AG20443 (cell line): ENCODE measurements at regions not wholly inside any gene's neighbourhood (a gene's known extent, or its start where the extent isn't known, plus 50 kb on each side); places are given as distances from the start of the nearest gene placed in this dataset.
A peak's percentile ranks its signal among the peaks of the same experiment; 100 is the strongest.

Source experiments
- DNase-seq: peaks from one replicate; pipeline ENCODE4 v3.0.0; 2012; ENCODE audit warnings: low spot score, mixed read lengths

DNA sequence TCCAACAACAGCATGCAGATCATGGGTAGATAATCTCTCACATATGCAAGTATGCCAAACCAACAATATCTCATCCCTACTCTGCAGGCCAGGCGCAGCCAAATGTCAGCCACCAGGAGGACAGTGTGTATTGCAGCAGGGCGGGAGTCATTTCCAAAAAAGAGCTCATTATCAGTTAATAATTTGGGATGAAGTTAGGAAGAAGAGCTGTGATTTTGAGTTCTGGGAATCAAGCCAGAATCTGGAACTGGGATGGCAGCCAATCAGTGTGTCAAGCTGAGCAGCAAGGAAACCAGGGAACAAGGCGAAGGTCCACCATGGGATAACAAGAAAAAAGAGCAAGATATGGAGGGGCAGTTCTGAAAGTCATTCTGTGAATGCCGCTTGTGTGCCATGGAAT lies 88.2 kb upstream of the CAMK2D start:
- peak; percentile 16 for DNase-seq

DNA sequence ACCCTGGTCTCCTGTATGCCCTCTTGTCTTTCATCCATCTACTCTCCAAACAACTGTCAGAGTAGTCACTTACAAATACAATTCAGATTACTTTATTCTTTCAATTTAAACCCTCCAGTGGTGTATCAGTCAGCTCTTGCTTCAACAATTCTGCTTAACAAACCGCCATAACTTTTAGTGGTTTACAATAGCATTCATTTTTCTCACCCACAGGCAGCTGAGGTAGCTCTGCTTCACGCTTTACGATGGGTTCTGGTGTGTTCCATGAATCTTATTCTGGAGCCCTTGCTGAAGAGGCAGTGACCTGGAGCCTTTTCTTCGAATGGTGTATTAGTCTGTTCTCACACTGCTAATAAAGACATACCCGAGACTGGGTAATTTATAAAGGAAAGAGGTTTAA lies 86.2 kb upstream of the CAMK2D start:
- DNase-seq: no peak

- DNase-seq: no peak
Measured at GRCh38 chr4:113846433-113846832, 84.9 kb upstream of the CAMK2D start.

- DNase-seq: no peak
Measured at GRCh38 chr4:113845138-113845537, 83.6 kb upstream of the CAMK2D start.

DNA sequence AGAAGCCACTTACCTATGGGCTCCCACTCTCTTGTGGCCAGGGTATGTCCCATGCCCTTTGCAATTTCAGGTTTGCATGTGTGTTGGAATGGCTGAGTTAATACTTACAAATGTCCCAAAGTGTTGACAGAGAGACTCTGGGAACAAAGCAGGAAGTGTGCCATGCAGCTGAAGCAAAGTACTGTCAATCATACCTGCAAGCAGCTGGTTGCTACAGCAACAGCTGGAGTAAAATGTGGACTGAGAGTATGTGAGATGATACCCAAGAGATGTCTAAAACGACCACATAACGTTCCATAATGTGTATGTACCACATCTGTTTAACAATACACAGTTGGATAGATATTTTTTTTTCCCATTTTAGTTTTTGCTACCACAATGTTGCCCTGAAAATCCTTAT lies 82.8 kb upstream of the CAMK2D start:
- DNase-seq: no peak

DNA sequence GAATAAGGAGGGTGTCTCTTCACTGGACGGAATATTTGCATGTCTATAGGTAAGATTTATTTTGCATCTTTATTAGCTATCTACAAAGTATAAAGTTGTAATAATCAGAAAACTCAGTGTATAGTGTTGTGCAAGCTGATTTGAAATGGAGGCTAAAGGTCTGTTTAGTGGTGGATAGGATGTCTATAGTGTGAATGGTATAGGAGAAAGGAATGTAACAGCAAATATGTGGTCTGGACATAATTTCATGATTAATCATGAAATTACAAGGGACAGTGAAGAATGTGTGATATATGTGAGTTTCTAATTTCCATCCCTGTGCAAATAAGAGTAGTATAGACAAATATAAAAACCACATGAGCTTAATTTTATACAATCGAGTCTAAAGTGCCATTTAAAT lies 79.3 kb upstream of the CAMK2D start:
- no peak for DNase-seq

DNA sequence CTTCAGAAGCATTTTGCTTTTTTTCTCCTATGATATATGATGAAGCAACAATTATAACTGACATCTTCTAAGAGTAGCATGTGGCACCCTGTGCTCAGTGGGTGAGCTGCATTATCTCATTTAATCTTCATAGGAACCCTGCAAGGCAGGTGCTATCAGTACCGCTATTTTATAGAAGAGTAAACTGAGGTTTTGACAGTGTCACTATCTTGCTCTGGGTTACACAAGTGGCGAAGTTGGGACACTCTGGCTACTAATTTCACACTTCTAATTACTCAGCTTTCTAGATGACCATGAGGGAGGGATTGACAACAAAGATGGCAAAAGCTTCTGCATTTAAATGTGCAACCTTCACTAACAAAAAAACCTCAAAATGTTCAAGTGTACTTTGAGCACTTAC lies 76.9 kb upstream of the CAMK2D start:
- DNase-seq: no peak

DNA sequence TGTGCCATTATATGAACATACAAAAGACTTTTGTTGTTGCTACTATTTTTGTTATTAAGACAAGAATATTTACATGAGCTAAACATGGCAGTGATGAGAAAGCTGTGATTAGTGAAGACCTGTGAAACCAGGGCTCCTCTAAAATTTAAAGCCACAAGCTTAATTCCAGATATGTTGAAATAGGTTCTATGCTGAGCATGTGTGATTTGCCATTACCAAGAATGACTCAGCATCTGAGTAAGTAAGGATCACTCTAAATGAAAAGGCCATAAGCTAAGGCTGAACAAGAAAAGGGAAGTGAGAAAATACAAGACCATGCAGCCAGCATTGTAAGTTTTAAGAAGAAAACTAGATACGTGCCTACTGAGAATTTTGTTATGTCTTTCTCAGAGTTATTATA lies 75.9 kb upstream of the CAMK2D start:
- DNase-seq: peak; percentile 71

DNA sequence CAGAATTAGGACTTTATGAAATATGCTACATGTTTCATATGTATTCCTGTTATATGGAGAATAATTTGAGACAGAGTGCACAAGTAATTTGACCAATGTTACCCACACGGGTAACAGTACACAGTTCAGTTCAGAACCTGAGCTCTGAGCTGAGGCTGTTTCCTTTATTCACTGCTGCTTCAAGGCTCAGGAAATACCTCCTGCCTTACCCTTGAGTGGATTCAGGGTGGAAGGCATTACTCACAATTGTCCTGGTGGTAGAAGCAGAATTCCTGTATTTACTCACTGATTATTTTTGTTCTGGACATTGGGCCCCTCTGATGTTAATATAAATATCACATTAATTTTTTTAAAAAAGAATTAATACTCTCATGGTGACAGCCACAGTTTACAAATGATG lies 73.5 kb upstream of the CAMK2D start:
- peak; percentile 43 for DNase-seq

DNA sequence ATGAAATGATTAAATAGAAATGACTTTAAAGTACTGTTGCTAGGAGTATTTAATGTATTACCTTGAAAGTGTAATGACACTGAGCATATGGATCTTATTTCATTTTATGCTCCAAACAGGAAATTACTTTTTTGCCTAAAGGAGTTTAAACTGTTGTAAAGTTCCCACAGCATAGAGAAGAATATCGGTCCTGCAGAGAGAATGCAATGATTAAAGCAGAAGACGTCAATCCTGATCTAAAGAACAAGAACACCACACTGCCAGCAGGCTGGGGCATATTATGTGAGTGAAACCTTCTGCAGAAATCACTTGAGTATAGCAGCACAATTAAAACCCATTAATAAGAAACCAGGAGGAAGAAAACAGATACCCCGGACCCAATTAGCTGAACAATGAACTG lies 72.8 kb upstream of the CAMK2D start:
- no peak for DNase-seq

- DNase-seq: no peak
Measured at GRCh38 chr4:113832803-113833202, 71.3 kb upstream of the CAMK2D start.

DNA sequence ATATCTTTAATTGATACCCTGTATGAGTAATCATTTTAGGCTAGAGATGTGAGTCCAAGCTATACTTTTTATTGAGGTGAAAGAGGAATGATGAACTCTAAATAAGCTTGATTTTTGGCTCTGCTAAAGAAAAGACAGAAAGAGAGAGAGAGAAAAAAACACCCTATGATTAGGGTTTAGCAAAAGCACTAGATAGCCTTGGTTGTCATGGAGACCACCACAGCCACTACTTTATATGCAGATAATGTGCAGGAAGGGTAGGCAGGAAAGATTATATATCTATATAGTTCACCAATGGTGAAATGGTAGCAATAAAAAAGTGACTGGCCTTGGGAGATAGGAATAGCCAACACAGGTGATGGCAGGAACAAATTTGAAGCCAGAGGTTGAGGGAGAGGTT lies 69.9 kb upstream of the CAMK2D start:
- no peak for DNase-seq

DNA sequence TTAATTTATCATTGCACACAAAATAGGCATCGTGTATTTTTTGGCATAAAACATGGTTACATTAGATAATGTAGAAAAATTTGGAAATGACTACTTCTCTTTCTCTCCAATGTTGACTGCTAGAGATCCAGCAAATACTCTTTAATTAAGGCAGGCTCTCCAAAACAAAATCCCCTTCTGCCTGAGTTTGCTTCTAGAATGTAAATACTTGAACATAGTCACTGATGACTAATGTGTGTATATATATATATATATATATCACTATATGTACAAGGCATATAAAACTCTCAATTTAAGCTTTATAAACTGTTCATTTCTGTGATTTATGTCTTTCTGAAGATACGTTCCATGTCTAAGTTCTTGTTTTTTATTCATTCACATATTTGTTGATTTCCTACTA lies 67.2 kb upstream of the CAMK2D start:
- no peak for DNase-seq

DNA sequence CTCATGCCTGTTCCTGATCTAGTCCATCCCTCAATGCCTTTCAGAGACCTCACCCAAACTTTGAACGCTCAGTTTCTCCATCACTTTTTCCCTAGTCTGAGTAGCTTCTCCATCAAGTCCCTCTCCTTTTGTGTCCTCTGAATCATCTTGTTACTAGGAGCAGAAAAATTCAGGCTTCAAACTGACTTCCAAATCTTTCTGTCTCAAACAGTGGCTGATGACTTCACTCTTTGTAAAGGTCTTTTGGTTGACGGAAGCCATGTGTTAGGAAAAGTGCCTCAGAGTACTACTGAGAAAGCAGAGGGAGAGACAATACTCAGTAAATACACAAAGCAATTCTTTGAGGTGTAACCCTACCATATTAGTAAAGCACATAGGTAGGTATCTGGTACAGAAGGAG lies 65.7 kb upstream of the CAMK2D start:
- peak; percentile 41 for DNase-seq

- DNase-seq: no peak
Measured at GRCh38 chr4:113826421-113826820, 64.9 kb upstream of the CAMK2D start.

GRCh38 chr4:113825272-113825671 lies 63.7 kb upstream of the CAMK2D start:
- DNase-seq: no peak

GRCh38 chr4:113824396-113824795 lies 62.9 kb upstream of the CAMK2D start:
- DNase-seq: no peak

GRCh38 chr4:113823291-113823659 lies 61.7 kb upstream of the CAMK2D start:
- no peak for DNase-seq

- no peak for DNase-seq
Measured at GRCh38 chr4:113822555-113823290, 61.2 kb upstream of the CAMK2D start.

- DNase-seq: peak; percentile 15
Measured at GRCh38 chr4:113821856-113822255, 60.3 kb upstream of the CAMK2D start.

DNA sequence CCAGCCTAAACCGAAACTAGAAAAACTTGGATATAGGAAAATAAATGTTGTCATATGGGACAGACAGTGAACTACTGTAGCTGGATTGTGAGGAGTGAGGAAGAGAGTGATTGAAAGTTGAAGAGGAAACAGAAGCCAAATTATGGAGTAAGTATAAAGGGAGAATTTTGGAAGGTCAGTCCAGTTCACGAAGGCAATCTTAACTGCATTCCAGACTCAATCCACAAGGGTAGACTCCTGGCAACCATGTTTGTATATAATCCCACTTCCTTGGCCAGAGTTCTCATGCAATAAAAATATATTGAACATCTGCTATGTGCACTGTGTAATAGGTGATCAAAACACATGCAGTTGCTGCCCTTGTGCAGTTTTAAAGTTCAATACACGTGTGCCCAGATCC lies 58.6 kb upstream of the CAMK2D start:
- DNase-seq: no peak

GRCh38 chr4:113815826-113816225 lies 54.3 kb upstream of the CAMK2D start:
- no peak for DNase-seq

DNA sequence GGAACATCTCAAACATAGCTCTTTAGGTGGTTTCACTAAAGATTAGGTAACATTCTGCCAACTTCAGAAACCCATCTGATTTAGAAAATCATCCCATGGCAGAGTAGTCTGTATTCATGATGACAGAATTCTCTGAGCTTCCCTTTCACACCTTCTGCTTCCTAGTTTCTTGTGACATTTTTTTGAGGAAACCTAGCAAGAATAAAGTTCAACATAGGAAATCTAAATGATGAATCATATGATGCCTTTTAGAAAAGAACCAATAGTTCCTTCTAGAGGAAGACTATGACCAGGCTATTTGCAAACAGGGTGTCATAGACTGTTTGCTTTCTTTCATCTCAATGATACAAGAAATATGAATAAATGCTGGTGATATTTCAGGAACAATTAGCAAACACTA lies 49.8 kb upstream of the CAMK2D start:
- DNase-seq: no peak
